HepG2 (cell line): ENCODE measurements at regions not wholly inside any gene's neighbourhood (a gene's known extent, or its start where the extent isn't known, plus 50 kb on each side); places are given as distances from the start of the nearest gene placed in this dataset.
A peak's percentile ranks its signal among the peaks of the same experiment; 100 is the strongest.

Source experiments
- ATAC-seq: fragments of 200-7000 bp; cut with Tn5 transposase; 3 replicates; pipeline ENCODE4 v1.9.1; 2020; ENCODE audit warnings: mild to moderate bottlenecking, moderate library complexity
- BruUV-seq: library from RNA; stranded (reverse); fragments of 400-500 nt; replicated peaks from 2 replicates; lab custom pipeline; 2021; lab: Mats Ljungman, UMichigan
- CTCF ChIA-PET: fragments of 300-600 bp; formaldehyde crosslinking; extraction: SDS; loops from one replicate; lab custom pipeline; 2021; ENCODE audit warnings: low total read pairs, inconsistent platforms, low intra/inter-chr PET ratio; lab: Yijun Ruan, JAX
- POLR2A ChIA-PET: fragments of 350-600 bp; sonication (Branson Sonifier 250); formaldehyde crosslinking; loops from one replicate; lab custom pipeline; 2020; ENCODE audit warnings: antibody characterized with exemption, inconsistent platforms; lab: Yijun Ruan, JAX
- DNase-seq: peaks from one replicate; pipeline ENCODE4 v3.0.0-alpha.2; 2015; ENCODE audit warnings: low spot score
- FAIRE-seq: peaks from 3 replicates; lab custom pipeline; 2011; peaks lifted over from hg19 to GRCh38; lab: Jason Lieb, UNC
- H2AFZ ChIP-seq: one replicate; pipeline ENCODE4 v1.6.1; 2011; ENCODE audit warnings: low read length, inconsistent platforms
- H3K27ac ChIP-seq: fragments of 300-600 bp; 3 replicates; pipeline ENCODE4 v1.8.0; 2011; ENCODE audit warnings: mixed run types, mild to moderate bottlenecking, mixed read lengths, low read length, inconsistent platforms; ENCODE audit not compliant: insufficient read depth; ENCODE audit errors: extremely low read length
- H3K27me3 ChIP-seq, 2 experiments: fragments of 200-600 bp in 1 of 2; 2 replicates in 1 of 2; 3 replicates in 1 of 2; pipeline versions ENCODE4 v1.6.0 to v1.8.0; 2011; ENCODE audit warnings: low read length in 2 of 2, mild to moderate bottlenecking in 2 of 2, moderate library complexity in 2 of 2, inconsistent platforms in 1 of 2; ENCODE audit not compliant: insufficient read depth in 2 of 2, control insufficient read depth in 1 of 2
- H3K36me3 ChIP-seq, 2 experiments: fragments of 200-600 bp in 1 of 2; replicated peaks in 1 of 2; 2 replicates in 1 of 2; 3 replicates in 1 of 2; pipeline versions ENCODE4 v1.5.1 to v1.8.0; 2011; ENCODE audit warnings: low read length in 2 of 2, inconsistent platforms in 1 of 2; ENCODE audit not compliant: insufficient read depth in 2 of 2, control insufficient read depth in 1 of 2
- H3K4me1 ChIP-seq: 2 replicates; pipeline ENCODE4 v1.5.1; 2012; ENCODE audit warnings: low read length, inconsistent platforms; ENCODE audit not compliant: insufficient read depth
- H3K4me2 ChIP-seq: 2 replicates; pipeline ENCODE4 v1.6.0; 2011; ENCODE audit warnings: low read depth, low read length, inconsistent platforms
- H3K4me3 ChIP-seq, 3 experiments: fragments of 200-600 bp in 1 of 3; sonication (generic), shearing (Covaris generic) in 1 of 3; replicated peaks in 1 of 3; 2 replicates each; pipeline ENCODE4 v1.5.1; 2011 to 2016; ENCODE audit warnings: low read length in 3 of 3, inconsistent platforms in 2 of 3, low read depth in 2 of 3, mild to moderate bottlenecking in 2 of 3, control low read depth in 1 of 3, mixed read lengths in 1 of 3; ENCODE audit not compliant: insufficient read depth in 1 of 3
- H3K79me2 ChIP-seq: one replicate; pipeline ENCODE4 v1.6.1; 2011; ENCODE audit warnings: low read length, inconsistent platforms; ENCODE audit not compliant: insufficient read depth
- H3K9ac ChIP-seq: 2 replicates; pipeline ENCODE4 v1.6.0; 2011; ENCODE audit warnings: mild to moderate bottlenecking, low read depth, low read length, inconsistent platforms; ENCODE audit not compliant: insufficient read depth
- H3K9me3 ChIP-seq: 2 replicates; pipeline ENCODE4 v1.5.1; 2012; ENCODE audit warnings: mild to moderate bottlenecking, low read length
- H4K20me1 ChIP-seq: 2 replicates; pipeline ENCODE4 v1.6.0; 2011; ENCODE audit warnings: inconsistent platforms, mild to moderate bottlenecking, low read length, moderate library complexity; ENCODE audit not compliant: insufficient read depth
- FOXJ3 ChIP-seq: sonication (generic); formaldehyde crosslinking; IDR thresholded peaks from 2 replicates; pipeline ENCODE4 v1.4.0; 2020; ENCODE audit warnings: missing genetic modification reagents, mild to moderate bottlenecking, borderline replicate concordance
- MNT ChIP-seq: fragments of 450-650 bp; IDR thresholded peaks from 2 replicates; pipeline ENCODE4 v1.6.1; 2016
- PAX8 ChIP-seq: sonication (generic); formaldehyde crosslinking; IDR thresholded peaks from 2 replicates; pipeline ENCODE4 v1.8.0; 2022; ENCODE audit warnings: mild to moderate bottlenecking, missing genetic modification reagents, borderline replicate concordance
- RAD21 ChIP-seq: fragments of 450-650 bp; formaldehyde crosslinking; IDR thresholded peaks from 2 replicates; pipeline ENCODE4 v1.5.0; 2020; ENCODE audit warnings: mild to moderate bottlenecking
- SMC3 ChIP-seq: IDR thresholded peaks from 2 replicates; pipeline ENCODE4 v1.6.1; 2011; ENCODE audit warnings: low read length, improper control_type of control experiment
- STAG1 ChIP-seq: sonication (generic); formaldehyde crosslinking; IDR thresholded peaks from 2 replicates; pipeline ENCODE4 v1.4.0; 2020; ENCODE audit warnings: missing genetic modification reagents
- TOPORS ChIP-seq: sonication (generic); formaldehyde crosslinking; IDR thresholded peaks from 2 replicates; pipeline ENCODE4 v1.8.0; 2023; ENCODE audit warnings: mild to moderate bottlenecking, missing genetic modification reagents
- XRCC5 ChIP-seq: fragments of 200-400 bp; formaldehyde crosslinking; optimal IDR thresholded peaks from 2 replicates; pipeline ENCODE3; 2017; ENCODE audit warnings: mild to moderate bottlenecking, low read length
- ZBTB21 ChIP-seq: sonication (generic); formaldehyde crosslinking; IDR thresholded peaks from 2 replicates; pipeline ENCODE4 v1.4.0; 2020; ENCODE audit warnings: missing genetic modification reagents
- ZNF549 ChIP-seq: sonication (generic); formaldehyde crosslinking; IDR thresholded peaks from 2 replicates; pipeline ENCODE4 v1.5.0; 2020; ENCODE audit warnings: missing genetic modification reagents
- WGBS: methylation state at CpG from one replicate; pipeline ENCODE4 v1.1.6; 2017; ENCODE audit warnings: low lambda C conversion rate; 5-methylcytosine and 5-hydroxymethylcytosine counted together
- in situ Hi-C: cut with HindIII; loops from 2 replicates; pipeline ENCODE4 v1.10.0; 2017; ENCODE audit warnings: low pct_unique_long_range_greater_than_20kb; ENCODE audit not compliant: extremely low pct_ligation_motif_present
- intact Hi-C: fragments of 100-400 bp; cut with micrococcal nuclease; formaldehyde crosslinking; loops from one replicate; pipeline ENCODE4 v1.10.0; 2022; ENCODE audit not compliant: unreplicated experiment
- TF ChIP-seq, protein P1 (sequence below): IDR thresholded peaks from 2 replicates; pipeline ENCODE4 v1.6.1; 2016; ENCODE audit warnings: low read depth, missing genetic modification reagents, missing compliant biosample characterization
- TF ChIP-seq, protein P2 (sequence below): sonication (generic); formaldehyde crosslinking; IDR thresholded peaks from 2 replicates; pipeline ENCODE4 v1.5.1; 2020; ENCODE audit warnings: mild to moderate bottlenecking, moderate library complexity, missing genetic modification reagents
- TF ChIP-seq, protein P3 (sequence below): IDR thresholded peaks from 2 replicates; pipeline ENCODE4 v1.6.1; 2016; ENCODE audit warnings: missing compliant biosample characterization, missing genetic modification reagents, borderline replicate concordance

DNA sequence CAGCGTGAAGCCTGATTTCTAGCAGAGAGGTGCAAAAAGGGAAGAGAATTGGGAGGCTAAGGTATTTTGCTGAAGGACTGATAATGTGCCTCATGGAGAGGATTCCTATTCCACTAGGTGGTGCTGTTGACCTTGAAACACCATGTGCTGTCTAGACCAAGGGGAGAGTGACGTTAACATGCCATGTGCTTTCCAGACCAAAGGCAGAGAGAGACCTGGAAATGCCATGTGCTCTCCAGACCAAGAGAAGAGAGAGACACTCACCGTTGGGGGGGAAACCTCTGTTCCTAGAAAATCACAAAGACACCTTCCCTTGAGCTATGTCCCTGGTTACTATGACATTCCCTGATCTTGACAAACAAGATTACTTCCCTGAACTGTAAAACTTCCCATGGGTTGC, 286.0 kb upstream of the TUSC1 start (continued):
- TF ChIP-seq, protein P1, sequence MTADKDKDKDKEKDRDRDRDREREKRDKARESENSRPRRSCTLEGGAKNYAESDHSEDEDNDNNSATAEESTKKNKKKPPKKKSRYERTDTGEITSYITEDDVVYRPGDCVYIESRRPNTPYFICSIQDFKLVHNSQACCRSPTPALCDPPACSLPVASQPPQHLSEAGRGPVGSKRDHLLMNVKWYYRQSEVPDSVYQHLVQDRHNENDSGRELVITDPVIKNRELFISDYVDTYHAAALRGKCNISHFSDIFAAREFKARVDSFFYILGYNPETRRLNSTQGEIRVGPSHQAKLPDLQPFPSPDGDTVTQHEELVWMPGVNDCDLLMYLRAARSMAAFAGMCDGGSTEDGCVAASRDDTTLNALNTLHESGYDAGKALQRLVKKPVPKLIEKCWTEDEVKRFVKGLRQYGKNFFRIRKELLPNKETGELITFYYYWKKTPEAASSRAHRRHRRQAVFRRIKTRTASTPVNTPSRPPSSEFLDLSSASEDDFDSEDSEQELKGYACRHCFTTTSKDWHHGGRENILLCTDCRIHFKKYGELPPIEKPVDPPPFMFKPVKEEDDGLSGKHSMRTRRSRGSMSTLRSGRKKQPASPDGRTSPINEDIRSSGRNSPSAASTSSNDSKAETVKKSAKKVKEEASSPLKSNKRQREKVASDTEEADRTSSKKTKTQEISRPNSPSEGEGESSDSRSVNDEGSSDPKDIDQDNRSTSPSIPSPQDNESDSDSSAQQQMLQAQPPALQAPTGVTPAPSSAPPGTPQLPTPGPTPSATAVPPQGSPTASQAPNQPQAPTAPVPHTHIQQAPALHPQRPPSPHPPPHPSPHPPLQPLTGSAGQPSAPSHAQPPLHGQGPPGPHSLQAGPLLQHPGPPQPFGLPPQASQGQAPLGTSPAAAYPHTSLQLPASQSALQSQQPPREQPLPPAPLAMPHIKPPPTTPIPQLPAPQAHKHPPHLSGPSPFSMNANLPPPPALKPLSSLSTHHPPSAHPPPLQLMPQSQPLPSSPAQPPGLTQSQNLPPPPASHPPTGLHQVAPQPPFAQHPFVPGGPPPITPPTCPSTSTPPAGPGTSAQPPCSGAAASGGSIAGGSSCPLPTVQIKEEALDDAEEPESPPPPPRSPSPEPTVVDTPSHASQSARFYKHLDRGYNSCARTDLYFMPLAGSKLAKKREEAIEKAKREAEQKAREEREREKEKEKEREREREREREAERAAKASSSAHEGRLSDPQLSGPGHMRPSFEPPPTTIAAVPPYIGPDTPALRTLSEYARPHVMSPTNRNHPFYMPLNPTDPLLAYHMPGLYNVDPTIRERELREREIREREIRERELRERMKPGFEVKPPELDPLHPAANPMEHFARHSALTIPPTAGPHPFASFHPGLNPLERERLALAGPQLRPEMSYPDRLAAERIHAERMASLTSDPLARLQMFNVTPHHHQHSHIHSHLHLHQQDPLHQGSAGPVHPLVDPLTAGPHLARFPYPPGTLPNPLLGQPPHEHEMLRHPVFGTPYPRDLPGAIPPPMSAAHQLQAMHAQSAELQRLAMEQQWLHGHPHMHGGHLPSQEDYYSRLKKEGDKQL (CRISPR knock-in tag) = no peak
- TF ChIP-seq TOPORS (CRISPR knock-in tag) (no peak), STAG1 (CRISPR knock-in tag) (peak; percentile 70), SMC3 (peak; percentile 23; the same call in 1 of the 2 replicates), MNT (peak; percentile 99), ZBTB21 (CRISPR knock-in tag) (no peak), RAD21 (CRISPR knock-in tag) (0 out of 2 replicates have a peak, but pooled peaks have one; percentile 15)

DNA sequence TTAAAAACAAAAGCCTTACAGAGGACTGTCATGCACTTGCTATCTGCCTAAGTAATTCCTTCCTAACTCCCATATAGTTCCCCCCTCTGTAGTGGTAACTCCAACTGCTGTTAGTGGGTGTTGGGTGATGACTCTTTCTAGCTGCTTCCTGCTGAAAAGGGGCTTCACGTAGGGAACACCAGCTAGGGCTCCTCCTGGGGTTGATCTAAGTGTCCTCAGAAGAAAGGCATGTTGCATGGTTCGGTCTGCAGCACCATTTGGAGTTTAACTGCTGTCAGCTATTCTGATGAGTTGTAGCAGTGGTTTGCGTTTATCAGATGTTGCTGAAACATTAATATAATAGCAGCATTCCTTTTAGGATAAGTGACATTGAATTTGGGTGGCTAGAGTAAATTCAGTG, 281.9 kb upstream of the TUSC1 start:
- Histone ChIP-seq H3K79me2 (no peaks in the 10 kb centered on the region), H3K9me3 (peaks cover 63% of the 10 kb centered on the region), H2AFZ (no peak overlapping the region), H3K4me2 (no peak overlapping the region), H3K27me3 (no peaks in the 10 kb centered on the region), H4K20me1 (no peaks in the 10 kb centered on the region), H3K36me3 (no peaks in the 10 kb centered on the region), H3K4me1 (no peaks in the 10 kb centered on the region), H3K27ac (no peak overlapping the region), H3K4me3 (no peak overlapping the region), H3K9ac (no peak overlapping the region)
- ChIA-PET CTCF (no interaction called here), POLR2A (no interaction called here)
- in situ Hi-C loops (loop anchor here (25.0 kb wide), 2 partner anchors 377 to 652 kb away; no protein-coding TSS in a partner anchor), intact Hi-C loops (no loop called here)
- WGBS = 0% methylated on average over 3 of the region's 3 CpGs
- ATAC-seq (no peak), DNase-seq (no peak), FAIRE-seq (no peak)
- BruUV-seq = no TSS peak
- TF ChIP-seq PAX8 (no peak), FOXJ3 (CRISPR knock-in tag) (no peak), XRCC5 (no peak), ZNF549 (CRISPR knock-in tag) (no peak)
- TF ChIP-seq, protein P2, sequence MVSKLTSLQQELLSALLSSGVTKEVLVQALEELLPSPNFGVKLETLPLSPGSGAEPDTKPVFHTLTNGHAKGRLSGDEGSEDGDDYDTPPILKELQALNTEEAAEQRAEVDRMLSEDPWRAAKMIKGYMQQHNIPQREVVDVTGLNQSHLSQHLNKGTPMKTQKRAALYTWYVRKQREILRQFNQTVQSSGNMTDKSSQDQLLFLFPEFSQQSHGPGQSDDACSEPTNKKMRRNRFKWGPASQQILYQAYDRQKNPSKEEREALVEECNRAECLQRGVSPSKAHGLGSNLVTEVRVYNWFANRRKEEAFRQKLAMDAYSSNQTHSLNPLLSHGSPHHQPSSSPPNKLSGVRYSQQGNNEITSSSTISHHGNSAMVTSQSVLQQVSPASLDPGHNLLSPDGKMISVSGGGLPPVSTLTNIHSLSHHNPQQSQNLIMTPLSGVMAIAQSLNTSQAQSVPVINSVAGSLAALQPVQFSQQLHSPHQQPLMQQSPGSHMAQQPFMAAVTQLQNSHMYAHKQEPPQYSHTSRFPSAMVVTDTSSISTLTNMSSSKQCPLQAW = no peak
- TF ChIP-seq, protein P3, sequence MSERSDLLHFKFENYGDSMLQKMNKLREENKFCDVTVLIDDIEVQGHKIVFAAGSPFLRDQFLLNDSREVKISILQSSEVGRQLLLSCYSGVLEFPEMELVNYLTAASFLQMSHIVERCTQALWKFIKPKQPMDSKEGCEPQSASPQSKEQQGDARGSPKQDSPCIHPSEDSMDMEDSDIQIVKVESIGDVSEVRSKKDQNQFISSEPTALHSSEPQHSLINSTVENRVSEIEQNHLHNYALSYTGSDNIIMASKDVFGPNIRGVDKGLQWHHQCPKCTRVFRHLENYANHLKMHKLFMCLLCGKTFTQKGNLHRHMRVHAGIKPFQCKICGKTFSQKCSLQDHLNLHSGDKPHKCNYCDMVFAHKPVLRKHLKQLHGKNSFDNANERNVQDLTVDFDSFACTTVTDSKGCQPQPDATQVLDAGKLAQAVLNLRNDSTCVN (CRISPR knock-in tag) = no peak
